Fibroblast of lung (primary cell): ENCODE measurements at regions not wholly inside any gene's neighbourhood (a gene's known extent, or its start where the extent isn't known, plus 50 kb on each side); places are given as distances from the start of the nearest gene placed in this dataset.

Experiments used
- DNase-seq, 2 donors: peaks; one replicate each; pipeline versions ENCODE4 v3.0.0 to v3.0.0-alpha.2; 2010; ENCODE audit warnings: low read depth in 2 of 2
- H2AFZ ChIP-seq: 2 replicates; pipeline ENCODE4 v1.5.1; 2012; ENCODE audit warnings: low read length, control low read depth, inconsistent platforms
- H3K27ac ChIP-seq: 2 replicates; pipeline ENCODE4 v1.5.1; 2011; ENCODE audit warnings: low read length, control low read depth; ENCODE audit not compliant: insufficient read depth
- H3K27me3 ChIP-seq: 2 replicates; pipeline ENCODE4 v1.5.1; 2011; ENCODE audit warnings: mild to moderate bottlenecking, low read length; ENCODE audit not compliant: control insufficient read depth, insufficient read depth
- H3K36me3 ChIP-seq: 2 replicates; pipeline ENCODE4 v1.5.1; 2011; ENCODE audit warnings: low read length; ENCODE audit not compliant: control insufficient read depth, insufficient read depth
- H3K4me1 ChIP-seq: 2 replicates; pipeline ENCODE4 v1.5.1; 2011; ENCODE audit warnings: low read length; ENCODE audit not compliant: control insufficient read depth, insufficient read depth; ENCODE audit errors: extremely low read depth
- H3K4me2 ChIP-seq: 2 replicates; pipeline ENCODE4 v1.5.1; 2011; ENCODE audit warnings: low read length, control low read depth; ENCODE audit not compliant: insufficient read depth; ENCODE audit errors: extremely low read depth
- H3K4me3 ChIP-seq, 4 experiments: fragments of 200-600 bp in 1 of 4; sonication (generic) in 1 of 4; replicated peaks in 1 of 4; 2 replicates each; pipeline ENCODE4 v1.5.1; 2011 to 2016; ENCODE audit warnings: low read length in 4 of 4, low read depth in 3 of 4, mild to moderate bottlenecking in 3 of 4, control low read depth in 2 of 4, inconsistent platforms in 1 of 4, mixed read lengths in 1 of 4; ENCODE audit not compliant: insufficient read depth in 1 of 4; ENCODE audit errors: control extremely low read depth in 1 of 4
- H3K79me2 ChIP-seq: 2 replicates; pipeline ENCODE4 v1.5.1; 2012; ENCODE audit warnings: mild to moderate bottlenecking, low read length, inconsistent platforms; ENCODE audit not compliant: control insufficient read depth, insufficient read depth
- H3K9ac ChIP-seq: 2 replicates; pipeline ENCODE4 v1.5.1; 2011; ENCODE audit warnings: mild to moderate bottlenecking, low read length, control low read depth; ENCODE audit not compliant: insufficient read depth
- H3K9me3 ChIP-seq: 2 replicates; pipeline ENCODE4 v1.5.1; 2012; ENCODE audit warnings: low read depth, low read length; ENCODE audit not compliant: control insufficient read depth, insufficient read depth
- H4K20me1 ChIP-seq: 2 replicates; pipeline ENCODE4 v1.5.1; 2011; ENCODE audit warnings: low read length; ENCODE audit not compliant: control insufficient read depth, insufficient read depth; ENCODE audit errors: extremely low read depth
- CTCF ChIP-seq, 2 donors: IDR thresholded peaks in 1 of 2; conservative IDR thresholded peaks in 1 of 2; 1 replicate in 1 of 2; 2 replicates in 1 of 2; pipeline ENCODE4 v1.5.1; 2011 to 2012; ENCODE audit warnings: low read length in 2 of 2, control low read depth in 1 of 2, inconsistent platforms in 1 of 2, low read depth in 1 of 2, mild to moderate bottlenecking in 1 of 2
- EZH2 ChIP-seq: IDR thresholded peaks from 2 replicates; pipeline ENCODE4 v1.5.1; 2012; ENCODE audit warnings: low read length, control low read depth, mild to moderate bottlenecking; ENCODE audit errors: missing control alignments

GRCh38 chr21:35971824-35972223 lies 88.5 kb downstream of the SETD4 start:
- H3K9ac ChIP-seq = no peak overlapping the region
- no peaks in the 10 kb centered on the region for H3K4me1 ChIP-seq
- H3K27me3 ChIP-seq = peaks cover 2% of the 10 kb centered on the region
- no peak overlapping the region for H3K4me2 ChIP-seq
- H2AFZ ChIP-seq = no peak overlapping the region
- no peak overlapping the region for H3K27ac ChIP-seq
- H4K20me1 ChIP-seq = no peaks in the 10 kb centered on the region
- no peaks in the 10 kb centered on the region for H3K9me3 ChIP-seq
- TF ChIP-seq CTCF (conservative IDR thresholded peaks at IDR 0.05 in 1 of 2, IDR thresholded peaks at IDR 0.05 in 1 of 2; ENCODE audit: low read depth in 1 of 2, low read length in 2 of 2) (no peak), EZH2 (no peak)
- H3K4me3 ChIP-seq = no peak overlapping the region
- no peaks in the 10 kb centered on the region for H3K79me2 ChIP-seq
- no peaks in the 10 kb centered on the region for H3K36me3 ChIP-seq
- no peak for DNase-seq

- H3K4me3 ChIP-seq = no peak overlapping the region
- H4K20me1 ChIP-seq = no peaks in the 10 kb centered on the region
- no peak for DNase-seq
- H3K9ac ChIP-seq = no peak overlapping the region
- no peaks in the 10 kb centered on the region for H3K4me1 ChIP-seq
- H3K79me2 ChIP-seq = no peaks in the 10 kb centered on the region
- no peak overlapping the region for H3K4me2 ChIP-seq
- no peaks in the 10 kb centered on the region for H3K9me3 ChIP-seq
- no peak overlapping the region for H2AFZ ChIP-seq
- no peak for TF ChIP-seq EZH2
- no peak for TF ChIP-seq CTCF (conservative IDR thresholded peaks at IDR 0.05 in 1 of 2, IDR thresholded peaks at IDR 0.05 in 1 of 2; ENCODE audit: low read depth in 1 of 2, low read length in 2 of 2)
- peaks cover 3% of the 10 kb centered on the region for H3K27me3 ChIP-seq
- H3K36me3 ChIP-seq = no peaks in the 10 kb centered on the region
- no peak overlapping the region for H3K27ac ChIP-seq
Measured at GRCh38 chr21:35969281-35969680, 91.0 kb downstream of the SETD4 start.

DNA sequence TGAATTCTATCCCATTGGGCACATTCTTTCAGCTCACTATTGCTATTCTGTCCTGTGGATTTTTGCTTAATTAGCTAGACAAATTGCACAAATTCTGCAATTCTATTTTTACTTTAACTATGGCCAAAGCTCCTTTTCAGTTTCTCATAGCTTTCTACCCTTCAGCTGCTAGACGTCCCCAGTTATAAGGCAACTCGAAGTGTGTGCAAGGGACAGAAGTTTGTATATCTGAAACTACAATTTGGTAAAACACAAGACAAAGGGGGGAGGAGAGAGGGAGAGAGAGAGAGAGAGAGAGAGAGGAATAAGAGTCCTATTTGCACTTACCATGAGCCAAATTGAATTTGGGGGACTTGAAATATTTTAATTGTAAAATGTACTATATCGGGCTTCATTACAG lies 91.8 kb downstream of the SETD4 start:
- H3K79me2 ChIP-seq = no peaks in the 10 kb centered on the region
- H3K4me3 ChIP-seq = no peak overlapping the region
- no peak overlapping the region for H2AFZ ChIP-seq
- H3K9me3 ChIP-seq = no peaks in the 10 kb centered on the region
- H3K9ac ChIP-seq = no peak overlapping the region
- H4K20me1 ChIP-seq = no peaks in the 10 kb centered on the region
- TF ChIP-seq CTCF (conservative IDR thresholded peaks at IDR 0.05 in 1 of 2, IDR thresholded peaks at IDR 0.05 in 1 of 2; ENCODE audit: low read depth in 1 of 2, low read length in 2 of 2) = no peak
- TF ChIP-seq EZH2 = no peak
- no peaks in the 10 kb centered on the region for H3K36me3 ChIP-seq
- no peak for DNase-seq
- H3K27me3 ChIP-seq = peaks cover 3% of the 10 kb centered on the region
- H3K4me1 ChIP-seq = no peaks in the 10 kb centered on the region
- no peak overlapping the region for H3K4me2 ChIP-seq
- H3K27ac ChIP-seq = no peak overlapping the region
